ENCODE measurements at regions not wholly inside any gene's neighbourhood (a gene's known extent, or its start where the extent isn't known, plus 50 kb on each side); places are given as distances from the start of the nearest gene placed in this dataset.

- TF ChIP-seq POLR2A (IDR thresholded peaks at IDR 0.05; ENCODE audit: borderline replicate concordance, extremely low read depth, insufficient read depth, insufficient read length) (no peak), POLR2AphosphoS5 (IDR thresholded peaks at IDR 0.05; ENCODE audit: low read depth, low read length) (no peak), SIN3A (IDR thresholded peaks at IDR 0.05; ENCODE audit: low read depth) (no peak), YY1 (IDR thresholded peaks at IDR 0.05; ENCODE audit: extremely low read depth, insufficient replicate concordance, low read depth, low read length) (no peak), EZH2 (IDR thresholded peaks at IDR 0.05) (no peak), CEBPB (IDR thresholded peaks at IDR 0.05; ENCODE audit: low read depth) (no peak), RAD21 (IDR thresholded peaks at IDR 0.05; ENCODE audit: low read depth) (no peak), REST (IDR thresholded peaks at IDR 0.05; ENCODE audit: low read depth) (no peak), SP1 (IDR thresholded peaks at IDR 0.05; ENCODE audit: low read depth) (no peak)
- TF ChIP-seq, protein P1, sequence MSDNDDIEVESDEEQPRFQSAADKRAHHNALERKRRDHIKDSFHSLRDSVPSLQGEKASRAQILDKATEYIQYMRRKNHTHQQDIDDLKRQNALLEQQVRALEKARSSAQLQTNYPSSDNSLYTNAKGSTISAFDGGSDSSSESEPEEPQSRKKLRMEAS (IDR thresholded peaks at IDR 0.05), result no peak
- TF ChIP-seq, protein P2, sequence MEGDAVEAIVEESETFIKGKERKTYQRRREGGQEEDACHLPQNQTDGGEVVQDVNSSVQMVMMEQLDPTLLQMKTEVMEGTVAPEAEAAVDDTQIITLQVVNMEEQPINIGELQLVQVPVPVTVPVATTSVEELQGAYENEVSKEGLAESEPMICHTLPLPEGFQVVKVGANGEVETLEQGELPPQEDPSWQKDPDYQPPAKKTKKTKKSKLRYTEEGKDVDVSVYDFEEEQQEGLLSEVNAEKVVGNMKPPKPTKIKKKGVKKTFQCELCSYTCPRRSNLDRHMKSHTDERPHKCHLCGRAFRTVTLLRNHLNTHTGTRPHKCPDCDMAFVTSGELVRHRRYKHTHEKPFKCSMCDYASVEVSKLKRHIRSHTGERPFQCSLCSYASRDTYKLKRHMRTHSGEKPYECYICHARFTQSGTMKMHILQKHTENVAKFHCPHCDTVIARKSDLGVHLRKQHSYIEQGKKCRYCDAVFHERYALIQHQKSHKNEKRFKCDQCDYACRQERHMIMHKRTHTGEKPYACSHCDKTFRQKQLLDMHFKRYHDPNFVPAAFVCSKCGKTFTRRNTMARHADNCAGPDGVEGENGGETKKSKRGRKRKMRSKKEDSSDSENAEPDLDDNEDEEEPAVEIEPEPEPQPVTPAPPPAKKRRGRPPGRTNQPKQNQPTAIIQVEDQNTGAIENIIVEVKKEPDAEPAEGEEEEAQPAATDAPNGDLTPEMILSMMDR (IDR thresholded peaks at IDR 0.05 in 2 of 3, conservative IDR thresholded peaks at IDR 0.05 in 1 of 3; ENCODE audit: borderline replicate concordance in 1 of 3, insufficient read depth in 1 of 3, low read depth in 2 of 3, low read length in 2 of 3), result no peak
These were observed 121.3 kb upstream of the NHSL1 start for GRCh38 chr6:138620630-138621029.
